LNCAP (cell line): ENCODE measurements at regions not wholly inside any gene's neighbourhood (a gene's known extent, or its start where the extent isn't known, plus 50 kb on each side); places are given as distances from the start of the nearest gene placed in this dataset.

Source experiments
- TF ChIP-seq, protein P1 (sequence below): fragments of 450-650 bp; IDR thresholded peaks from 2 replicates; pipeline ENCODE4 v1.5.1; 2017; ENCODE audit warnings: mild to moderate bottlenecking

DNA sequence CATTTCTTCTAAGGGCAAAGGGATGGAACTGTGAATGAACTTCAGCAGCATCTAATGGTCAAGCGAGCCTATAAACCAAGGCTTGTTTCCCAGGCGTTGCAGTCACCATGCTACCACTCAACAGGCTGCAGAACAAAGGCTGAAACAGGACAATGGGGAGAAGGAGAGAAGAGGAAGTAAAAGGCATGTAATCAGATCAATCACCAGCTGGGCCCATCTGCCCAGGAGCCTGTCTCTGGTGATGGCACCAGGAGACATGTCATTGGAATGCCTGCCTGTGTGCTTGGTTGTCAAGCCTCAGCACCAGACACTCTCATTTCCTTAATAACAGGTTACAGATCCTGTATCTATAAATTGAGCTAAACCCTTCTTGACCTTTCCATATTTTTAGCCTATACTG is 81.7 kb upstream of the UMPS start:
- TF ChIP-seq, protein P1, sequence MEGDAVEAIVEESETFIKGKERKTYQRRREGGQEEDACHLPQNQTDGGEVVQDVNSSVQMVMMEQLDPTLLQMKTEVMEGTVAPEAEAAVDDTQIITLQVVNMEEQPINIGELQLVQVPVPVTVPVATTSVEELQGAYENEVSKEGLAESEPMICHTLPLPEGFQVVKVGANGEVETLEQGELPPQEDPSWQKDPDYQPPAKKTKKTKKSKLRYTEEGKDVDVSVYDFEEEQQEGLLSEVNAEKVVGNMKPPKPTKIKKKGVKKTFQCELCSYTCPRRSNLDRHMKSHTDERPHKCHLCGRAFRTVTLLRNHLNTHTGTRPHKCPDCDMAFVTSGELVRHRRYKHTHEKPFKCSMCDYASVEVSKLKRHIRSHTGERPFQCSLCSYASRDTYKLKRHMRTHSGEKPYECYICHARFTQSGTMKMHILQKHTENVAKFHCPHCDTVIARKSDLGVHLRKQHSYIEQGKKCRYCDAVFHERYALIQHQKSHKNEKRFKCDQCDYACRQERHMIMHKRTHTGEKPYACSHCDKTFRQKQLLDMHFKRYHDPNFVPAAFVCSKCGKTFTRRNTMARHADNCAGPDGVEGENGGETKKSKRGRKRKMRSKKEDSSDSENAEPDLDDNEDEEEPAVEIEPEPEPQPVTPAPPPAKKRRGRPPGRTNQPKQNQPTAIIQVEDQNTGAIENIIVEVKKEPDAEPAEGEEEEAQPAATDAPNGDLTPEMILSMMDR, result no peak

DNA sequence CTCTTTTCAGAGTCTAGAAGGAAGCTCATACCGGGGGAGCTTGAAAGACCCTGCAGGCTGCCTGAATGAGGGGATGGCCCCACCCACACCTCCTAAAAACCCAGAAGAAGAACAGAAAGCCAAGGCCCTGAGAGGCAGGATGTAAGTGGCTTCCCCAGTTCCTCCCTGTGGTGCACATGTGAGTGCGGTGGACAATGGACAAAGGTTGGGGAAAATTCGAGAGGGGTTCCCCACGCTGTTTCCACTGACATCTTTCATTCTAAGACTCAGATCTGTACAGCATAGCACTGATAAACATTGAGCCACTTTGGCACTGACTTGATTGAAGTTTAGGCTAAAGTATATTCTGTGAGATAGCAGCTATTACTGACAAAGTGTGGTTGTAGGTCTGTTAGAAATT is 79.5 kb upstream of the UMPS start:
- TF ChIP-seq, protein P1, result no peak

DNA sequence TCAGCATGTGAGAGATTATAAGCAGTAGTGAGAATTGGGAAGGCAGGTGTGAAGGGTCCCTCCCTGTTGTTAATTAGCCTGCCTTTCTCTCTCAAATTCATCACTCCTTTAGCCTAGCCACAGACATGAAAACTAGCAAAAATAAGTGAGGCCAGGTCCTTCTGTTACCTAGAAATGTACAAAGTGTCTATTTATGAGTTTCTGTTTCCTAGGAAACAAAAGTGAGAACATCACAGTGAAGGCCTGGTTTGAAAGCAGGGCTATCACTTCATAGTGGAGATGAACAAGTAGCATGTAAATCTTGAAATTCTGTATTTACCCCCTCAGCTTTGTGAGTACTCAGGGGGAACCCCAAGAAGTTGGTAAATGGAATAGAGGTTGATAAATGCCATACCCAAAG is 78.2 kb upstream of the UMPS start:
- TF ChIP-seq, protein P1, result no peak

DNA sequence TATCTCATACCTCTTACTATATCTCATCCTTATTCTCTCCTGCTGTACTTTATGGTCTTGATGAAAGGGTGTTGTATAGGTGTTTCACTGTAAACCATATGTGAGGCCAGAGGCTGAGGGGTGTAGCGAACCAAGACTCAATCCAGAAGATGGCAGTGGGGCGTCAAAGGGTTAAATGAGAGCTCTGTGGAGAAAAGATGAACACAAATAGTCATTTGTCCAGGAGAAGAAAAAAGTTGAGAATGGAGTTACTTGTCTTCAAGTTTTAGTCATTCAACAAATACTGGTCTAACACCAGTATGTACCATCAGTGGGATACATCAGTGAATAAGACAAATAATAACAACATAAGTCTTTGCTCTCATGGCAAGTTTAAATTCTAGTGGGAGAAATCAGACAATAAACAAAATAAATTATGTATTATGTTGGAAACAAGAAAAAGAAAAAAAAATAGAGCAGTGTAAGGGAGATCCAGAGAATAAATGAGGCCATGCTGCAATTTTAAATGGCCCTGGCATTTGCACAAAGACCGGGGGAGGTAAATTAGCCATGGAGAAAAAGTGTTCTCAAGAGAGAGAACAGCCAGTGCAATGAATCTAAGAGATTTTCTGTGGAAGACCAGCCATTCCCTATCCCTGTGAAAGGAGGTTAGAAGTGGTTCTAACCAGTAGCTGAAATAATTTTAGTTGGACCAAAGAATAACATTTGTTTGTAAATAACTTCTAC is 77.0 kb upstream of the UMPS start:
- TF ChIP-seq, protein P1, result no peak

DNA sequence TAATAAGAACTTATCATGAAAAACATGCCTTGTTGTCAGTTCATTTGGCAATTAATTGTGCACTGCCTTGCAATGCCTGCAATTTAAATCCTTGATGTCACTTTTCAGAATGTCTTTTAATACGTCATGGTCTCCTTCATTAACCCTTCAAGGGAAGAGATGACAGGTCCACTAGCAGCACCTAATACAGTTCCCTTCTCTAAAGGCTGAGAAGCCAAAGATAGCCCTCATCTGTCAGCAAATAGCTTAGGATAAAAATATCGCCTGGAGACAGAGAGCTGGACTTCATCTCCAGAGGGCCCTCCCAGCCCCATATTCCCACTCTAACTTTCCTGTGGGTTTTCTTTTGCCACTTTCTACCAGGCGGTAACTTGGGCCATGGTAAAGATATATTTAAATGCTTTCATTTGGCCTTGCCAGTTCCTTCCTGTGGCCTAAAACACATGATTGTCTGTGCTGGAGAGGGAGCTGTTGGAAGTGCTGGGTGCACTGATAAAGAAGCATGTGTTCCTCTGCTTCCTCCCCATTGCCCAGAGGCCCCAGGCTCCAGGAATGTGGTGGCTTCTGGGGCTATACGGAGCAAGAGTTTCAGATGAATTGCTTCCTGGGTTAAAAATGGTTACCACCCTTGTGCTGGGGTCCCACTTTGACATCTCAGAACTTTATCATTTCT is 76.3 kb upstream of the UMPS start:
- TF ChIP-seq, protein P1, result no peak

DNA sequence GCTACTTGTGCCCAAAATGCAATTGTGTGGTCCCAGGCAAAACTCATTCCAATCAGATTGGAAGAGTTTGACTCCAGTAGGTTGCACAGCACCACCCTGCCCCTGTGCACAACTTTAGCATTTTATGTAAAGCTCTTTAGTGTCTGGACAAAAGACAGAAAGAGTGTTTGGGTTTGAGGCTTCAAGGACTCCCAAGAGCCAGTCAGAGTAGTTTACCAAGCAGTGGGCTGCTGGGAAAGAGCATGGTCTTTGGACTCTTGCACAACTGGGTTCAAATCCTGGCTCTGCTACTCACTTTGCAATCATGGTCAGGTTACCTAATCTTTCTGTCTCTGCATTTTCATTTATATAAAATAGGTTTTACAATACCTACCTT is 75.8 kb upstream of the UMPS start:
- TF ChIP-seq, protein P1, result no peak

DNA sequence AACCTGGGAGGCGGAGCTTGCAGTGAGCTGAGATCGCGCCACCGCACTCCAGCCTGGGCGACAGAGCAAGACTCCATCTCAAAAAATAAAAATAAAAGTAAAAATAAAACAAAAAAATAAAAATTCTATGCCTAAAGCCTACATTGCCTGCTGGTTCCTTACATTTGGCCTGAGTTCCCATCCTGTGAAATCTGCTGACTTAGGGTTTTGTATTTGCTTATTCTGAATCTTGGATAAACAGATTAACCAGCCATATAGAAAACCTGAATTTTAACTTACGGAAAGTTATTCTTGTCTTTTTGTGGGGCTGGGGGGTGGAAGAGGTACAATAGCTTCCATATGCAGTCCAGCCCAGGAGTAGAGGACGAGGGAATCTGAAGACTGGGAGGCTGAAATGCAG is 73.7 kb upstream of the UMPS start:
- TF ChIP-seq, protein P1, result no peak
